Thyroid gland (tissue), 4 donors: ENCODE measurements at regions not wholly inside any gene's neighbourhood (a gene's known extent, or its start where the extent isn't known, plus 50 kb on each side); places are given as distances from the start of the nearest gene placed in this dataset.

ENCODE experiments used
- CTCF ChIP-seq, 6 experiments: fragments of 200-600 bp in 3 of 6; fragments of 450-650 bp in 3 of 6; sonication (generic) in 3 of 6; IDR thresholded peaks; one replicate each; pipeline ENCODE4 v1.5.1; 2016 to 2019; ENCODE audit warnings: antibody characterized with exemption in 6 of 6, mild to moderate bottlenecking in 2 of 6, inconsistent platforms in 1 of 6, moderate library complexity in 1 of 6
- POLR2A ChIP-seq, 2 donors: fragments of 450-650 bp; IDR thresholded peaks; one replicate each; pipeline ENCODE4 v1.6.1; 2017; ENCODE audit warnings: antibody characterized with exemption in 2 of 2, mild to moderate bottlenecking in 2 of 2, moderate library complexity in 1 of 2

- TF ChIP-seq POLR2A (IDR thresholded peaks at IDR 0.05) = no peak
- peak in 1 of 6 experiments; percentile 26 for TF ChIP-seq CTCF (IDR thresholded peaks at IDR 0.05)
Measured at GRCh38 chr1:47587891-47588582, 150.2 kb downstream of the FOXD2 start.
